IMR-90 (cell line): ENCODE measurements at regions not wholly inside any gene's neighbourhood (a gene's known extent, or its start where the extent isn't known, plus 50 kb on each side); places are given as distances from the start of the nearest gene placed in this dataset.
A peak's percentile ranks its signal among the peaks of the same experiment; 100 is the strongest.

ENCODE experiments used
- ATAC-seq: fragments of 200-7000 bp; cut with Tn5 transposase; 2 replicates; pipeline ENCODE4 v1.9.1; 2020; ENCODE audit warnings: low read depth, mild to moderate bottlenecking, moderate library complexity
- BruUV-seq: library from RNA; stranded (reverse); fragments of 400-500 nt; replicated peaks from 2 replicates; lab custom pipeline; 2021; lab: Mats Ljungman, UMichigan
- CTCF ChIA-PET: fragments of 300-600 bp; formaldehyde crosslinking; extraction: SDS; loops from one replicate; lab custom pipeline; 2021; ENCODE audit warnings: antibody characterized with exemption; lab: Yijun Ruan, JAX
- POLR2A ChIA-PET: fragments of 300-600 bp; sonication (Branson Sonifier 250); formaldehyde crosslinking; loops from one replicate; lab custom pipeline; 2022; ENCODE audit warnings: antibody characterized with exemption; ENCODE audit not compliant: unreplicated experiment; lab: Charles Lee
- DNase-seq: peaks from one replicate; pipeline ENCODE4 v3.0.0; 2013
- H2AFZ ChIP-seq: replicated peaks from 2 replicates; pipeline ENCODE3; 2013; ENCODE audit warnings: low read length, mild to moderate bottlenecking; ENCODE audit not compliant: poor library complexity
- H2AK5ac ChIP-seq: 2 replicates; pipeline ENCODE4 v1.6.1; 2013; ENCODE audit warnings: low read depth, low read length, inconsistent platforms
- H2AK9ac ChIP-seq: replicated peaks from 2 replicates; pipeline ENCODE3; 2013; ENCODE audit warnings: mild to moderate bottlenecking, low read depth, low read length, moderate library complexity; ENCODE audit not compliant: poor library complexity
- H2BK120ac ChIP-seq: 2 replicates; pipeline ENCODE4 v1.6.1; 2013; ENCODE audit warnings: low read depth, low read length, inconsistent platforms
- H2BK15ac ChIP-seq: 3 replicates; pipeline ENCODE4 v1.6.1; 2013; ENCODE audit warnings: low read depth, low read length, inconsistent platforms
- H2BK20ac ChIP-seq: 2 replicates; pipeline ENCODE4 v1.6.1; 2013; ENCODE audit warnings: low read depth, mild to moderate bottlenecking, inconsistent platforms, low read length, moderate library complexity
- H2BK5ac ChIP-seq: 2 replicates; pipeline ENCODE4 v1.6.1; 2013; ENCODE audit warnings: mild to moderate bottlenecking, low read depth, low read length, inconsistent platforms; ENCODE audit not compliant: poor library complexity, severe bottlenecking
- H3K14ac ChIP-seq: replicated peaks from 2 replicates; pipeline ENCODE4 v1.6.1; 2013; ENCODE audit warnings: low read depth, low read length, inconsistent platforms
- H3K18ac ChIP-seq: 2 replicates; pipeline ENCODE4 v1.6.1; 2013; ENCODE audit warnings: low read depth, low read length, control low read depth
- H3K23ac ChIP-seq: 2 replicates; pipeline ENCODE4 v1.6.1; 2013; ENCODE audit warnings: low read depth, low read length, inconsistent platforms
- H3K27ac ChIP-seq: 2 replicates; pipeline ENCODE4 v1.5.1; 2013; ENCODE audit warnings: mild to moderate bottlenecking, control low read depth, low read length; ENCODE audit not compliant: insufficient read depth
- H3K27me3 ChIP-seq: 2 replicates; pipeline ENCODE4 v1.6.1; 2013; ENCODE audit warnings: low read length; ENCODE audit not compliant: control insufficient read depth, insufficient read depth
- H3K36me3 ChIP-seq: 2 replicates; pipeline ENCODE4 v1.6.1; 2013; ENCODE audit warnings: low read length, mixed read lengths; ENCODE audit not compliant: control insufficient read depth, insufficient read depth
- H3K4ac ChIP-seq: 2 replicates; pipeline ENCODE4 v1.6.1; 2013; ENCODE audit warnings: low read depth, low read length, inconsistent platforms
- H3K4me1 ChIP-seq: 2 replicates; pipeline ENCODE4 v1.6.1; 2013; ENCODE audit warnings: low read length, mixed read lengths; ENCODE audit not compliant: control insufficient read depth, insufficient read depth
- H3K4me2 ChIP-seq: 2 replicates; pipeline ENCODE4 v1.6.1; 2013; ENCODE audit warnings: low read depth, mild to moderate bottlenecking, control low read depth, low read length, moderate library complexity
- H3K4me3 ChIP-seq: 2 replicates; pipeline ENCODE4 v1.5.1; 2013; ENCODE audit warnings: low read depth, mild to moderate bottlenecking, control low read depth, low read length, moderate library complexity; ENCODE audit not compliant: insufficient read depth
- H3K56ac ChIP-seq: 2 replicates; pipeline ENCODE4 v1.6.1; 2013; ENCODE audit warnings: low read length, inconsistent platforms; ENCODE audit not compliant: insufficient read depth; ENCODE audit errors: extremely low read depth
- H3K79me1 ChIP-seq, 2 experiments: 2 replicates each; pipeline ENCODE4 v1.6.1; 2013; ENCODE audit warnings: low read length in 2 of 2, inconsistent platforms in 1 of 2, low read depth in 1 of 2
- H3K9ac ChIP-seq: 2 replicates; pipeline ENCODE4 v1.6.1; 2013; ENCODE audit warnings: low read depth, low read length, control low read depth
- H3K9me1 ChIP-seq: 2 replicates; pipeline ENCODE4 v1.6.1; 2013; ENCODE audit warnings: low read length, inconsistent platforms; ENCODE audit not compliant: insufficient read depth
- H3K9me3 ChIP-seq: 2 replicates; pipeline ENCODE4 v1.6.1; 2013; ENCODE audit warnings: low read length; ENCODE audit not compliant: control insufficient read depth, insufficient read depth
- H4K20me1 ChIP-seq: 2 replicates; pipeline ENCODE4 v1.6.1; 2013; ENCODE audit warnings: low read length, inconsistent platforms; ENCODE audit not compliant: insufficient read depth
- H4K5ac ChIP-seq: 2 replicates; pipeline ENCODE4 v1.6.1; 2013; ENCODE audit warnings: mild to moderate bottlenecking, low read depth, low read length, control low read depth
- H4K8ac ChIP-seq, 2 experiments: 2 replicates each; pipeline ENCODE4 v1.6.1; 2013; ENCODE audit warnings: low read depth in 2 of 2, low read length in 2 of 2, control low read depth in 1 of 2, inconsistent platforms in 1 of 2
- H4K91ac ChIP-seq: 2 replicates; pipeline ENCODE4 v1.6.1; 2013; ENCODE audit warnings: low read depth, low read length, inconsistent platforms; ENCODE audit not compliant: insufficient read depth
- FOS ChIP-seq: fragments of 150-350 bp; IDR thresholded peaks from 2 replicates; pipeline ENCODE4 v1.6.1; 2016; ENCODE audit warnings: low read depth, low read length
- MAFK ChIP-seq: IDR thresholded peaks from 2 replicates; pipeline ENCODE4 v1.6.1; 2012; ENCODE audit warnings: low read depth, low read length, improper control_type of control experiment
- WGBS, 2 experiments: methylation state at CpG; one replicate each; pipeline versions ENCODE4 v1.1.5 to v1.1.7; 2013; ENCODE audit warnings: missing lambda C conversion rate in 2 of 2; ENCODE audit not compliant: insufficient read length in 1 of 2; ENCODE audit errors: extremely low coverage in 2 of 2; 5-methylcytosine and 5-hydroxymethylcytosine counted together
- dilution Hi-C: fragments of 300-500 bp; cut with HindIII; formaldehyde crosslinking; loops from one replicate; pipeline ENCODE4 v1.14.3; 2018; ENCODE audit warnings: low sequenced_read_pairs; ENCODE audit not compliant: unreplicated experiment
- in situ Hi-C: fragments of 300-500 bp; cut with MboI; formaldehyde crosslinking; loops from 3 replicates; pipeline ENCODE4 v1.14.3; 2019; ENCODE audit warnings: low sequenced_read_pairs, inconsistent platforms, mixed read lengths
- intact Hi-C: fragments of 100-400 bp; cut with micrococcal nuclease; formaldehyde crosslinking; loops from 2 replicates; pipeline ENCODE4 v1.10.0; 2022

GRCh38 chr5:152704286-152704685 lies 299.2 kb upstream of the NMUR2 start:
- Histone ChIP-seq H3K4me3 (no peak overlapping the region), H2BK15ac (no peak overlapping the region), H2AK9ac (no peak overlapping the region), H2BK5ac (no peak overlapping the region), H2AFZ (no peak overlapping the region), H3K9me3 (peaks cover 7% of the 10 kb centered on the region), H3K79me1 (no peaks in the 10 kb centered on the region), H3K23ac (no peak overlapping the region), H2BK120ac (no peak overlapping the region), H3K4ac (no peak overlapping the region), H4K91ac (no peak overlapping the region), H2BK20ac (no peak overlapping the region), H3K9me1 (no peaks in the 10 kb centered on the region), H4K8ac (no peak overlapping the region), H3K4me2 (no peak overlapping the region), H3K27me3 (no peaks in the 10 kb centered on the region), H3K36me3 (no peaks in the 10 kb centered on the region), H3K14ac (no peak overlapping the region), H3K9ac (no peak overlapping the region), H4K20me1 (no peaks in the 10 kb centered on the region), H3K18ac (no peak overlapping the region), H3K4me1 (no peaks in the 10 kb centered on the region), H3K27ac (no peak overlapping the region), H2AK5ac (no peak overlapping the region), H3K56ac (no peak overlapping the region), H4K5ac (no peak overlapping the region)
- TF ChIP-seq MAFK (peak; percentile 87), FOS (no peak)
- DNase-seq: no peak
- no CpG with 5 or more reads among the region's 1 CpG for WGBS, 2 experiments
- ChIA-PET CTCF (no interaction called here), POLR2A (no interaction called here)
- intact Hi-C loops (no loop called here), dilution Hi-C loops (no loop called here), in situ Hi-C loops (no loop called here)
- ATAC-seq: no peak
- BruUV-seq: no TSS peak
